HL-60 (cell line): ENCODE measurements at regions not wholly inside any gene's neighbourhood (a gene's known extent, or its start where the extent isn't known, plus 50 kb on each side); places are given as distances from the start of the nearest gene placed in this dataset.

ENCODE experiments used
- DNase-seq, 2 experiments: peaks; one replicate each; pipeline ENCODE4 v3.0.0-alpha.2; 2010 to 2020; ENCODE audit warnings: low read depth in 1 of 2, low spot score in 1 of 2
- H3K27ac ChIP-seq: fragments of 250-450 bp; sonication (Bioruptor Pico); replicated peaks from 2 replicates; pipeline ENCODE4 v1.5.1; 2020; ENCODE audit warnings: mild to moderate bottlenecking, moderate library complexity
- H3K27me3 ChIP-seq: fragments of 250-450 bp; sonication (Bioruptor Pico); 2 replicates; pipeline ENCODE4 v1.5.1; 2021; ENCODE audit warnings: mild to moderate bottlenecking, moderate library complexity; ENCODE audit not compliant: insufficient read depth, poor library complexity, severe bottlenecking
- H3K4me3 ChIP-seq: replicated peaks from 2 replicates; pipeline ENCODE4 v1.5.1; 2011; ENCODE audit warnings: mild to moderate bottlenecking, control low read depth, low read length; ENCODE audit not compliant: insufficient read depth
- GABPA ChIP-seq: IDR thresholded peaks from 2 replicates; pipeline ENCODE4 v1.6.1; 2012; ENCODE audit warnings: low read depth
- POLR2AphosphoS5 ChIP-seq: IDR thresholded peaks from 2 replicates; pipeline ENCODE4 v1.6.1; 2012; ENCODE audit warnings: low read depth
- SPI1 ChIP-seq: IDR thresholded peaks from 2 replicates; pipeline ENCODE4 v1.6.1; 2012; ENCODE audit warnings: low read depth, mild to moderate bottlenecking, borderline replicate concordance
- TF ChIP-seq, protein P1 (sequence below): IDR thresholded peaks from 2 replicates; pipeline ENCODE4 v1.6.1; 2012; ENCODE audit warnings: low read depth; ENCODE audit not compliant: insufficient replicate concordance
- TF ChIP-seq, protein P2 (sequence below): IDR thresholded peaks from one replicate; pipeline ENCODE4 v1.5.1; 2011; ENCODE audit warnings: low read length, control low read depth, inconsistent platforms; ENCODE audit not compliant: insufficient read depth

- TF ChIP-seq GABPA (no peak), POLR2AphosphoS5 (no peak), SPI1 (no peak)
- TF ChIP-seq, protein P1, sequence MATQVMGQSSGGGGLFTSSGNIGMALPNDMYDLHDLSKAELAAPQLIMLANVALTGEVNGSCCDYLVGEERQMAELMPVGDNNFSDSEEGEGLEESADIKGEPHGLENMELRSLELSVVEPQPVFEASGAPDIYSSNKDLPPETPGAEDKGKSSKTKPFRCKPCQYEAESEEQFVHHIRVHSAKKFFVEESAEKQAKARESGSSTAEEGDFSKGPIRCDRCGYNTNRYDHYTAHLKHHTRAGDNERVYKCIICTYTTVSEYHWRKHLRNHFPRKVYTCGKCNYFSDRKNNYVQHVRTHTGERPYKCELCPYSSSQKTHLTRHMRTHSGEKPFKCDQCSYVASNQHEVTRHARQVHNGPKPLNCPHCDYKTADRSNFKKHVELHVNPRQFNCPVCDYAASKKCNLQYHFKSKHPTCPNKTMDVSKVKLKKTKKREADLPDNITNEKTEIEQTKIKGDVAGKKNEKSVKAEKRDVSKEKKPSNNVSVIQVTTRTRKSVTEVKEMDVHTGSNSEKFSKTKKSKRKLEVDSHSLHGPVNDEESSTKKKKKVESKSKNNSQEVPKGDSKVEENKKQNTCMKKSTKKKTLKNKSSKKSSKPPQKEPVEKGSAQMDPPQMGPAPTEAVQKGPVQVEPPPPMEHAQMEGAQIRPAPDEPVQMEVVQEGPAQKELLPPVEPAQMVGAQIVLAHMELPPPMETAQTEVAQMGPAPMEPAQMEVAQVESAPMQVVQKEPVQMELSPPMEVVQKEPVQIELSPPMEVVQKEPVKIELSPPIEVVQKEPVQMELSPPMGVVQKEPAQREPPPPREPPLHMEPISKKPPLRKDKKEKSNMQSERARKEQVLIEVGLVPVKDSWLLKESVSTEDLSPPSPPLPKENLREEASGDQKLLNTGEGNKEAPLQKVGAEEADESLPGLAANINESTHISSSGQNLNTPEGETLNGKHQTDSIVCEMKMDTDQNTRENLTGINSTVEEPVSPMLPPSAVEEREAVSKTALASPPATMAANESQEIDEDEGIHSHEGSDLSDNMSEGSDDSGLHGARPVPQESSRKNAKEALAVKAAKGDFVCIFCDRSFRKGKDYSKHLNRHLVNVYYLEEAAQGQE = no peak
- TF ChIP-seq, protein P2, sequence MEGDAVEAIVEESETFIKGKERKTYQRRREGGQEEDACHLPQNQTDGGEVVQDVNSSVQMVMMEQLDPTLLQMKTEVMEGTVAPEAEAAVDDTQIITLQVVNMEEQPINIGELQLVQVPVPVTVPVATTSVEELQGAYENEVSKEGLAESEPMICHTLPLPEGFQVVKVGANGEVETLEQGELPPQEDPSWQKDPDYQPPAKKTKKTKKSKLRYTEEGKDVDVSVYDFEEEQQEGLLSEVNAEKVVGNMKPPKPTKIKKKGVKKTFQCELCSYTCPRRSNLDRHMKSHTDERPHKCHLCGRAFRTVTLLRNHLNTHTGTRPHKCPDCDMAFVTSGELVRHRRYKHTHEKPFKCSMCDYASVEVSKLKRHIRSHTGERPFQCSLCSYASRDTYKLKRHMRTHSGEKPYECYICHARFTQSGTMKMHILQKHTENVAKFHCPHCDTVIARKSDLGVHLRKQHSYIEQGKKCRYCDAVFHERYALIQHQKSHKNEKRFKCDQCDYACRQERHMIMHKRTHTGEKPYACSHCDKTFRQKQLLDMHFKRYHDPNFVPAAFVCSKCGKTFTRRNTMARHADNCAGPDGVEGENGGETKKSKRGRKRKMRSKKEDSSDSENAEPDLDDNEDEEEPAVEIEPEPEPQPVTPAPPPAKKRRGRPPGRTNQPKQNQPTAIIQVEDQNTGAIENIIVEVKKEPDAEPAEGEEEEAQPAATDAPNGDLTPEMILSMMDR = no peak
- Histone ChIP-seq H3K4me3 (no peak overlapping the region), H3K27me3 (no peaks in the 10 kb centered on the region), H3K27ac (no peak overlapping the region)
- DNase-seq = no peak
Measured at GRCh38 chr2:236706803-236707202, 137.2 kb downstream of the ACKR3 start.

DNA sequence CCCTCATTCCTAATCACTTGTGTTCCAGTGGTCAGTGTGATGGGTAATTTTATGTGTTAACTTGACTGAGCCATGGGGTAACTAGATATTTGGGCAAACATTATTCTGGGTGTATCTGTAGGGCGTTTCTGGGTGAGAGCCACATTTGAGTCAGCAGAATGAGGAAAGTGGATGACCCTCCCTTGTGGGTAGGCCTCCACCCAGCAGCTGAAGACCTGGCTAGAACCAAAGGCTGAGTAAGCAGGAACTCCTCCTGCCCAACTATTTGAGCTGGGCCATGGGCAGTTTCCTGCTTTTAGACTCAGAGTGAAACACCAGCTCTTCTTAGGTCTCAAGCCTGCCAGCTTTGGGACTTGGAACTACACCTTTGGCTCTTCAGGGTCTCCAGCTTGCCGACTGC, 141.8 kb downstream of the ACKR3 start:
- no peak overlapping the region for H3K27ac ChIP-seq
- DNase-seq = no peak
- H3K4me3 ChIP-seq = no peak overlapping the region
- no peaks in the 10 kb centered on the region for H3K27me3 ChIP-seq
- TF ChIP-seq, protein P1 = no peak
- TF ChIP-seq, protein P2 = no peak
- no peak for TF ChIP-seq POLR2AphosphoS5
- TF ChIP-seq GABPA = no peak
- TF ChIP-seq SPI1 = no peak

DNA sequence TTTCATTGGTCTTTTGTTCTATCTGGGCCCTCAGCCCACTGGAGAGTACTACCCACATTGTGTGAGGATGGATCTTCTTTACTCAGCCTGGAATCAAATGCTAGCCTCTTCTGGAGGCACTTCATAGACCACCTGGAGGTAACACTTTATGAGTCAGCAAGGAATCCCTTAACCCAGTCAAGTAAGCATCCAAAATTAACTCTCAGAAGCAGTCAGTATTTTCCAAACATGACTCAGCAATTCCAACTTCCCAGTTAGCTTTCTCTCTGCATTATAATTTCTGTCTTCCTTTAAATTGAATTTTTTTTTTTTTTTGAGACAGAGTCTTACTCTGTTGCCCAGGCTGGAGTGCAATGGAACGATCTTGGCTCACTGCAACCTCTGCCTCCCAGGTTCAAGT, 142.7 kb downstream of the ACKR3 start:
- no peak for DNase-seq
- Histone ChIP-seq H3K27ac (no peak overlapping the region), H3K4me3 (no peak overlapping the region), H3K27me3 (no peaks in the 10 kb centered on the region)
- no peak for TF ChIP-seq SPI1
- no peak for TF ChIP-seq POLR2AphosphoS5
- no peak for TF ChIP-seq GABPA
- TF ChIP-seq, protein P1 = no peak
- TF ChIP-seq, protein P2 = no peak
